Uterus (tissue), 2 donors: ENCODE measurements at regions not wholly inside any gene's neighbourhood (a gene's known extent, or its start where the extent isn't known, plus 50 kb on each side); places are given as distances from the start of the nearest gene placed in this dataset.

Source experiments
- CTCF ChIP-seq, 4 experiments: fragments of 200-600 bp in 2 of 4; fragments of 450-650 bp in 2 of 4; sonication (generic) in 2 of 4; IDR thresholded peaks; one replicate each; pipeline ENCODE4 v1.5.1; 2016 to 2019; ENCODE audit warnings: antibody characterized with exemption in 4 of 4, mild to moderate bottlenecking in 2 of 4, moderate library complexity in 1 of 4
- POLR2A ChIP-seq, 2 donors: fragments of 450-650 bp; IDR thresholded peaks; one replicate each; pipeline ENCODE4 v1.6.1; 2016; ENCODE audit warnings: antibody characterized with exemption in 2 of 2, mild to moderate bottlenecking in 1 of 2, moderate library complexity in 1 of 2

GRCh38 chr7:21354284-21354683, 73.6 kb upstream of the SP4 start:
- no peak for TF ChIP-seq CTCF (IDR thresholded peaks at IDR 0.05)
- no peak for TF ChIP-seq POLR2A (IDR thresholded peaks at IDR 0.05)
